Mesendoderm (in vitro differentiated cells): ENCODE measurements at regions not wholly inside any gene's neighbourhood (a gene's known extent, or its start where the extent isn't known, plus 50 kb on each side); places are given as distances from the start of the nearest gene placed in this dataset.

Source experiments
- DNase-seq: peaks from one replicate; pipeline ENCODE4 v3.0.0; 2013
- H2AK5ac ChIP-seq: 2 replicates; pipeline ENCODE4 v1.6.1; 2013; ENCODE audit warnings: low read length, inconsistent platforms
- H2BK120ac ChIP-seq: 2 replicates; pipeline ENCODE4 v1.6.1; 2013; ENCODE audit warnings: low read depth, mild to moderate bottlenecking, low read length, moderate library complexity, mixed read lengths
- H2BK15ac ChIP-seq: replicated peaks from 2 replicates; pipeline ENCODE4 v1.6.1; 2013; ENCODE audit warnings: low read depth, mild to moderate bottlenecking, moderate library complexity
- H2BK5ac ChIP-seq: 2 replicates; pipeline ENCODE4 v1.6.1; 2013; ENCODE audit warnings: low read length, inconsistent platforms
- H3K18ac ChIP-seq: 2 replicates; pipeline ENCODE4 v1.6.1; 2013; ENCODE audit warnings: mild to moderate bottlenecking, low read length, mixed read lengths
- H3K23ac ChIP-seq: one replicate; pipeline ENCODE4 v1.6.1; 2013; ENCODE audit warnings: low read length
- H3K27ac ChIP-seq: 2 replicates; pipeline ENCODE4 v1.5.1; 2013; ENCODE audit warnings: low read depth, mild to moderate bottlenecking, inconsistent platforms, low read length, moderate library complexity
- H3K27me3 ChIP-seq: 2 replicates; pipeline ENCODE4 v1.6.1; 2013; ENCODE audit warnings: low read length, control low read depth, mild to moderate bottlenecking, inconsistent platforms; ENCODE audit not compliant: insufficient read depth, poor library complexity
- H3K36me3 ChIP-seq: 2 replicates; pipeline ENCODE4 v1.6.1; 2013; ENCODE audit warnings: low read length, inconsistent platforms; ENCODE audit not compliant: control insufficient read depth, insufficient read depth
- H3K4ac ChIP-seq: one replicate; pipeline ENCODE4 v1.6.1; 2013; ENCODE audit warnings: low read depth, mild to moderate bottlenecking, low read length, moderate library complexity
- H3K4me1 ChIP-seq: 2 replicates; pipeline ENCODE4 v1.6.1; 2013; ENCODE audit warnings: low read depth, low read length, inconsistent platforms; ENCODE audit not compliant: control insufficient read depth
- H3K4me2 ChIP-seq: 2 replicates; pipeline ENCODE4 v1.6.1; 2013; ENCODE audit warnings: low read length
- H3K4me3 ChIP-seq: 2 replicates; pipeline ENCODE4 v1.5.1; 2013; ENCODE audit warnings: mild to moderate bottlenecking, low read length
- H3K56ac ChIP-seq: one replicate; pipeline ENCODE4 v1.6.1; 2013; ENCODE audit warnings: low read length
- H3K79me1 ChIP-seq: 2 replicates; pipeline ENCODE4 v1.6.1; 2013; ENCODE audit warnings: low read length, inconsistent platforms
- H3K79me2 ChIP-seq: 2 replicates; pipeline ENCODE4 v1.6.1; 2013; ENCODE audit warnings: mild to moderate bottlenecking, low read length; ENCODE audit not compliant: control insufficient read depth, insufficient read depth
- H3K9ac ChIP-seq: 2 replicates; pipeline ENCODE4 v1.6.1; 2013; ENCODE audit warnings: low read length, inconsistent platforms
- H4K5ac ChIP-seq: one replicate; pipeline ENCODE4 v1.6.1; 2013; ENCODE audit warnings: low read length
- H4K8ac ChIP-seq: one replicate; pipeline ENCODE4 v1.6.1; 2013; ENCODE audit warnings: low read depth, mild to moderate bottlenecking, control low read depth, low read length, moderate library complexity
- WGBS: extraction: QIAGEN DNeasy Blood & Tissue Kit; methylation state at CpG from one replicate; pipeline ENCODE4 v1.1.7; 2013; ENCODE audit warnings: low lambda C conversion rate, missing lambda C conversion rate; ENCODE audit not compliant: insufficient coverage; ENCODE audit errors: extremely low coverage; 5-methylcytosine and 5-hydroxymethylcytosine counted together

DNA sequence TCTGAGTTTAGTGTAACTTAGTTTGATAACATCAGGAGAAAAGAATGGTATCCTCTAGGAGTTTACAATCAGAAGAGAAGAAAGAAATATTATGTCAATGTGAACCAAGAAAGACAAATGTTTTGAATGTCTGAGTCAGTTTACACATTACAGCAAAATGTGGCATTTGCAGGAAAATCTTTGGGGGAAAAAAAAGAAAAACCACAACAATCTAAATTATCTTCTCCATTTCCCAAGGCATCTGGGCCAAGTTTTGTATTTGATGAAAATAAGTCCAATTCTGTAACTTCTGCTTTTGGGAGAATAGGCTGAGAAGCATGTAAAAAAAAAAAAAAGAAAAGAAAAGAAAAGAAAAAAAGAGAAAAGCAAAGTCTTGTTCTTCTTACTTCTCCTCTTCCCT, 58.8 kb upstream of the FLRT2 start:
- Histone ChIP-seq H3K4me2 (no peak overlapping the region), H3K4me1 (no peaks in the 10 kb centered on the region), H3K4ac (no peak overlapping the region), H2BK5ac (no peak overlapping the region), H3K23ac (no peak overlapping the region), H4K5ac (no peak overlapping the region), H3K79me2 (no peaks in the 10 kb centered on the region), H4K8ac (no peak overlapping the region), H3K56ac (no peak overlapping the region), H3K27ac (no peak overlapping the region), H3K36me3 (no peaks in the 10 kb centered on the region), H3K27me3 (no peaks in the 10 kb centered on the region), H2BK15ac (no peak overlapping the region), H3K4me3 (no peak overlapping the region), H2AK5ac (no peak overlapping the region), H3K79me1 (no peaks in the 10 kb centered on the region), H2BK120ac (no peak overlapping the region), H3K9ac (no peak overlapping the region), H3K18ac (no peak overlapping the region)
- no peak for DNase-seq

DNA sequence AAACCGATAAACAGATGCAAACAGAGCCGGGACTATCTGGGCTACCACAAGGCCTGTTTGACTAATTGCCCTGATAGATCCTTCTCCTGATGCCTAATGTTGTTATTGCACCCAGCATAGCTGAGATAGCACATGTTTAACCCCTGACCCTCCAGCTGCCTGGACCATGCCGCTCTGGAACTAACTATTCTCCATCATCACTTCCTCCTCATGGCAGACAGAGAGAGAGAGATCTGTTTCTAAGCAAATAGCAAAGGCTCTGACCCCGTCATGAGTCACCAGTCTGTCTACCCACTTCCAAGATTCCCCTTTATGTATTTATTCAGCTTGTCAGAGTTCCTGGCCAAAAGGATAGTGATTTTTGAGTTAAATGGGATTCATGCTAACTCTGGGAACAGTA, 58.2 kb upstream of the FLRT2 start:
- Histone ChIP-seq H3K27ac (no peak overlapping the region), H2BK5ac (no peak overlapping the region), H3K36me3 (no peaks in the 10 kb centered on the region), H4K5ac (no peak overlapping the region), H3K79me2 (no peaks in the 10 kb centered on the region), H2AK5ac (no peak overlapping the region), H4K8ac (no peak overlapping the region), H3K4me3 (no peak overlapping the region), H3K23ac (no peak overlapping the region), H3K4ac (no peak overlapping the region), H2BK15ac (no peak overlapping the region), H3K56ac (no peak overlapping the region), H3K9ac (no peak overlapping the region), H3K27me3 (no peaks in the 10 kb centered on the region), H3K4me2 (no peak overlapping the region), H3K79me1 (no peaks in the 10 kb centered on the region), H3K4me1 (no peaks in the 10 kb centered on the region), H2BK120ac (no peak overlapping the region), H3K18ac (no peak overlapping the region)
- WGBS, result no CpG with 5 or more reads among the region's 4 CpGs
- DNase-seq, result peak; percentile 76

DNA sequence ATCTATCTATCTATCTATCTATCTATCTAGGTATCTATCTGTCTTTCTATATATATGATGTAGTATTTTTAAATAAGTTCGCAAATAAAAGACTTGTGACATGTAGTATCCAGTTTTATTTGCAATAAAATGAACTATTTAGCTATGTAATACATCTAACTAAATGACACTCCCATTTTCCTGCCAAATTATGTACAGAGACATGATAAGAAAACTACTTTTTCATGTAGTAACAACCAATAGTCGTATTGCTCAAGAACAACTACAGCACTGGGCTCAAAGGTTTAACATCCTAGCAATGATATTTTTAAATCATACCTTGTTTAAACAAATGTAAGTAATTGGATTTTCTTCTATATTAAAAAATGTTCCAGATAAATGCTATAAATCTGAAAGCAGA, 55.5 kb upstream of the FLRT2 start:
- H3K36me3 ChIP-seq, result no peaks in the 10 kb centered on the region
- no peak overlapping the region for H2AK5ac ChIP-seq

DNA sequence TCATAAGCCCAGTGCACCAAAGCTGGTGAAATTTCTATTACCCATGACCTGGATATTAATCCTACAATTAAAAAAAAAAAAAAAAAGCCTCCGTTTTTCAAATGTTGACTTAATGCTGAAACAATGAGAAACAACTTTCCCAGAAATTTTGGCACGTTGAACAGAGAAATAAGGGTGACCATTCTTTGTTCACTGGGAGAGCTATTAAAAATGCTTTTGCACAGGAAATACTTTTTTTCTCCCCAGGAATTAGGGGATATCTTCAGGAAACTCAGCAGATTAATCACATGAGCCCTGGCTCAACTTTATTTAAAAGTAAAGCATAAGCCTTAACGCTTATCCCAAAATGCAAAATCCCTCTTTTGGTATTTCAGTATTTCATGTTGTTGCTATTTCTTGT, 54.8 kb upstream of the FLRT2 start:
- Histone ChIP-seq H3K27me3 (no peaks in the 10 kb centered on the region), H2AK5ac (no peak overlapping the region), H2BK5ac (no peak overlapping the region), H3K36me3 (no peaks in the 10 kb centered on the region), H3K23ac (no peak overlapping the region), H2BK120ac (no peak overlapping the region), H3K56ac (no peak overlapping the region), H3K4me1 (no peaks in the 10 kb centered on the region), H4K8ac (no peak overlapping the region), H3K4me3 (no peak overlapping the region), H4K5ac (no peak overlapping the region), H3K9ac (no peak overlapping the region), H3K27ac (no peak overlapping the region), H3K4ac (no peak overlapping the region), H3K79me1 (no peaks in the 10 kb centered on the region), H3K18ac (no peak overlapping the region), H3K79me2 (no peaks in the 10 kb centered on the region), H2BK15ac (no peak overlapping the region), H3K4me2 (no peak overlapping the region)
- no CpG with 5 or more reads among the region's 3 CpGs for WGBS
- no peak for DNase-seq

More for the DNA sequence above, 55.5 kb upstream of the FLRT2 start:
- Histone ChIP-seq H4K5ac (no peak overlapping the region), H3K9ac (no peak overlapping the region), H4K8ac (no peak overlapping the region), H3K4me1 (no peaks in the 10 kb centered on the region), H3K18ac (no peak overlapping the region), H3K4me3 (no peak overlapping the region), H2BK120ac (no peak overlapping the region), H3K4ac (no peak overlapping the region), H3K4me2 (no peak overlapping the region), H3K79me2 (no peaks in the 10 kb centered on the region), H2BK15ac (no peak overlapping the region), H2BK5ac (no peak overlapping the region), H3K27me3 (no peaks in the 10 kb centered on the region), H3K27ac (no peak overlapping the region), H3K79me1 (no peaks in the 10 kb centered on the region), H3K56ac (no peak overlapping the region), H3K23ac (no peak overlapping the region)
- no CpG with 5 or more reads among the region's 2 CpGs for WGBS
- DNase-seq, result no peak

DNA sequence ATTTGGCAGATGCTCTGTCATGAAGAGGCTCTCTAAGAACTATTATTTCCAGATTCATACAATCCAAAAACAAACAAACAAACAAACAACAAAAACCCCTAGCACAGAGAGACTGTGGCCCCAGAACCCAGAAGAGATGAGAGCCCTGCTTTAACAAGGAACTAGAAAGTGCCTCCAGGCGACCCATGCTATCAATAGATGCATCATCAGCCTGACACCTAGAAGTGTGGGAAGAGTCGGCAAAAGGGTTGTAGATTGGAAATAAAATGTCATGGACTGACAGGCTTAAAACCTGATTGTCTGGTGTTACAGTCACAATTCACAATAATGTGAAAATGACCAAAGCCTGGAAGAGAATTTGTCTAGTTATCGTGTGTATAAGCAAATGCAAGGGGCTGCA, 50.6 kb upstream of the FLRT2 start:
- Histone ChIP-seq H4K5ac (no peak overlapping the region), H3K4me3 (no peak overlapping the region), H3K36me3 (no peaks in the 10 kb centered on the region), H3K27ac (no peak overlapping the region), H3K9ac (no peak overlapping the region), H2BK5ac (no peak overlapping the region), H3K4me2 (no peak overlapping the region), H2BK120ac (no peak overlapping the region), H3K79me1 (no peaks in the 10 kb centered on the region), H3K56ac (no peak overlapping the region), H2BK15ac (no peak overlapping the region), H4K8ac (no peak overlapping the region), H3K27me3 (no peaks in the 10 kb centered on the region), H3K4ac (no peak overlapping the region), H3K4me1 (peaks cover 2% of the 10 kb centered on the region), H2AK5ac (no peak overlapping the region), H3K18ac (peak overlapping the region; percentile 39), H3K79me2 (no peaks in the 10 kb centered on the region), H3K23ac (no peak overlapping the region)
- WGBS, result no CpG with 5 or more reads among the region's 3 CpGs
- DNase-seq, result peak; percentile 57

DNA sequence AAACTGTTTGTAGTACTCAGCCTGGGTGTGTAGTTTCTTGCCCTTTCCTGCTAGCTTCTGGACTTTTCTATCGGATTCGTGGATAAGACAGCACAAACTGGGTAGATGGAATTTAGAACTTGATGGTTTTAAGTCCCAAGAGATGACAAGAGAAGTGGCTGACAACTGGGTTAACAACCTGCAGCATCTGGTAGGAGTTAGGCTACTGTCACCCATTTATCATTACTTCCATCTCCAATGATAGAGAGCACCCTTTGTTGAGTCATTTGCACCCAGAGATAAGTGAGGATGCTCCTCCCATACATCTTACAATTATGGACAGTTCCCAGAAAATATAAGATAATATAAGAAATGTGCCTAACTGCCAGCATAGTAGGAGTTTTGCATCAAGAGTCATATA, 50.2 kb upstream of the FLRT2 start:
- no peak overlapping the region for H3K27ac ChIP-seq
- no peak overlapping the region for H3K56ac ChIP-seq
- H4K5ac ChIP-seq, result no peak overlapping the region
- no peak overlapping the region for H3K23ac ChIP-seq
- H3K4me2 ChIP-seq, result no peak overlapping the region
- H2BK15ac ChIP-seq, result no peak overlapping the region
- no peak overlapping the region for H3K4ac ChIP-seq
- no peaks in the 10 kb centered on the region for H3K79me1 ChIP-seq
- peaks cover 2% of the 10 kb centered on the region for H3K4me1 ChIP-seq
- H3K27me3 ChIP-seq, result no peaks in the 10 kb centered on the region
- no peak overlapping the region for H2BK5ac ChIP-seq
- peak; percentile 54 for DNase-seq
- H2BK120ac ChIP-seq, result no peak overlapping the region
- H4K8ac ChIP-seq, result no peak overlapping the region
- no peak overlapping the region for H3K4me3 ChIP-seq
- no CpG with 5 or more reads among the region's 2 CpGs for WGBS
- H3K9ac ChIP-seq, result no peak overlapping the region
- H3K36me3 ChIP-seq, result no peaks in the 10 kb centered on the region
- no peaks in the 10 kb centered on the region for H3K79me2 ChIP-seq
- peak overlapping the region; percentile 39 for H3K18ac ChIP-seq
- H2AK5ac ChIP-seq, result no peak overlapping the region
